Pulmonary artery endothelial cell (primary cell): ENCODE measurements at regions not wholly inside any gene's neighbourhood (a gene's known extent, or its start where the extent isn't known, plus 50 kb on each side); places are given as distances from the start of the nearest gene placed in this dataset.
"Not testable (repeated sequence)": the region's sequence is repeated elsewhere in the genome, so short reads cannot be mapped to it uniquely, and the experiment has no call there.

Experiments
- DNase-seq: peaks from one replicate; pipeline ENCODE4 v3.0.0-alpha.2; 2011; ENCODE audit warnings: low read depth, low spot score

DNA sequence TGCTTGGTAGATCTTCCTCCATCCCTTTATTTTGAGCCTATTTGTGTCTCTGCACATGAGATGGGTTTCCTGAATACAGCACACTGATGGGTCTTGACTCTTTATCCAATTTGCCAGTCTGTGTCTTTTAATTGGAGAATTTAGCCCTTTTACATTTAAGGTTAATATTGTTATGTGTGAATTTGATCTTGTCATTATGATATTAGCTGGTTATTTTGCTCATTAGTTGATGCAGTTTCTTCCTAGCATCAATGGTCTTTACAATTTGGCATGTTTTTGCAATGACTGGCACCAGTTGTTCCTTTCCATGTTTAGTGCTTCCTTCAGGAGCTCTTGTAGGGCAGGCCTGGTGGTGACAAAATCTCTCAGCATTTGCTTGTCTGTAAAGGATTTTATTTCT, 72.4 kb downstream of the HNRNPD start:
- not testable (repeated sequence) for DNase-seq

DNA sequence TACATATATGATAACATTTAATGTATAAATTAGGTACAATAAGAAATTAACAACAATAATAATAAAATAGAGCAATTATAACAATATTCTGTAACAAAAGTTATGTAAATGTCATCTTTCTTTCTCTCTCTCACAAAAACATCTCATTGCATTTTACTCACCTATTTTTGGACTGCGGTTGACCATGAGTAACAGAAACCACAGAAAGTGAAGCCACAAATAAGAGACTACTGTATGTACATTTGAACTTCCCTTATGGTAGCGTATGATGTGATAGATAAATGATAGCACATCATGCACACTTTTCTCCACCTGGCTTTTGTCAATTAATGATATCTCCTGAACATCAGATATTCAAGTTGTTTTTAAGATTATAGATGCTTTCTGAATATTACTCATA, 80.5 kb downstream of the HNRNPD start:
- DNase-seq = no peak

DNA sequence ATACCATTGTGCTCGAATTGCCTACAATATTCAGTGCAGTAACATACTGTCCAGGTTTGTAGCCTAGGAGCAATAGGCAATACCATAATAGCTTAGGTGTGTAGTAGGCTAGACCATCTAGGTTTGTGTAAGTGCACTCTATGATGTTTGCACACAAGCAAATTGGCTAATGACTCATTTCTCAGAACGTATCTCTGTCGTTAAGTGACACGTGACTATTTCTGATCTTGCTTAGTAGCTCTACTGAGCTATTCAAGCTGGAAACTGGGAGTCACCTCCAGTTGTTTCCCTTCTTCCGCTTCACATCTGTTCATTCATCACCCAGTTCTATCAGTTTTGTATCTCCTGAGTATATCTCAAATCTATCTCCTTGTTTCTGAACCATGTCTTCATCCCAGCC, 86.1 kb downstream of the HNRNPD start:
- DNase-seq = no peak

- DNase-seq = peak; percentile 98
These were observed 88.7 kb downstream of the HNRNPD start for GRCh38 chr4:82284858-82285805.

- no peak for DNase-seq
These were observed 89.3 kb downstream of the HNRNPD start for GRCh38 chr4:82284475-82284857.

DNA sequence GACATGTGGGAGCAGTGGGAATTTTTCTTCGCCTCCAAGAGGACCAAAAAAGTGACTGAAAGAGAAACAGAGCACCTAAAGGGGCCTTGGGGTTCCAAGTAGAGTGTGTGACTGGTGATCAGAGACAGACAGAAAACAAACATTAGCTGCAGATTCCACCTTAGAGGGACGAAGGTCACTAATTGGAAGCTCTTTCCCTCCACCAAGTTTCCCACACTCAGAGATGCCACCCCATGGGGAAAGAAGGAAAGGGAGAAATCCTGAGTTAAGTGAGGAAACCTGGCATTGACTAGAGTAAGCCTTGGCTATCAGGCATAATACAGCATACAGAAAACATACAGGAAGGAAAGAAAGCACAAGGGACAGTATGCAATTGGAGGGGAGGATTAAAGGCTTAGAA, 90.9 kb downstream of the HNRNPD start:
- no peak for DNase-seq

- not testable (repeated sequence) for DNase-seq
These were observed 94.2 kb downstream of the HNRNPD start for GRCh38 chr4:82279550-82279949.

GRCh38 chr4:82276332-82276640, 97.5 kb downstream of the HNRNPD start:
- DNase-seq = no peak

DNA sequence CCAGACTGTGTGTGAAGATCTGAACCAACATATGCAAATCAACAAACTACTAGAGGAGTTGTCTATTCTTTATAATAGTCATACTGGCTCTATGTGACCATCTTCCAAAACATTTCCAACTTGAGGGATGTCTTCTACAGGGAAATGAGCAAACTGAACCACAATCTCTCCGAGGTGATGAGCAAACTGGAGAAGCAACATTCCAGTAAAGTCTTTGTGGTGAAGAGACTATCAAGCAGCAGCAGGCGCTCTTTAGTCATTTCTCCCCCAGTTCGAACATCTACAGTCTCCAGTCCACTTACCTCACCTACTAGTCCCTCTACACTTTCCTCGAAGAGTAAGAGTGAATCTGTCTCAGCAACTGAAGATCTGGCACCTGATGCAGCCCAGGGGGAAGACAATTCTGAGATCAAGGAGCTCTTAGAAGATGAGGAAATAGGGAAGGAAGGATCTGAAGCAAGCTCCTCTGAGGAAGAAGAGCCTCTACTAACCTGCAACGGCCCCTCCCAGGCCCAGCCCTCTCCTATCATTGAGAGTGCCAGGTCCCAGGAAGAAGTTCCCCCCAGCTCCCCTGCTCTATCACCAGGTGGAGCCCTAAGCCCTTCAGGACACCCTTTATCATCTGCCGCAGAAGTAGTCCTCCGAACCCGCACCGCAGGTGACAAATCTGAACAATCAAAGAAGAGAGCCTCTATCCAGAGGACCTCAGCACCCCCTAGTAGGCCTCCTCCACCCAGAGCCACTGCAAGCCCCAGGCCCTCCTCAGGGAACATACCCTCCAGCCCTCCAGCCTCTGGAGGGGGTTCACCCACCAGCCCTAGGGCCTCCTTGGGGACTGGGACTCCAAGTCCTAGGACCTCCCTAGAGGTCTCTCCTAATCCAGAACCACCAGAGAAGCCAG, 98.1 kb downstream of the HNRNPD start:
- DNase-seq = no peak

- not testable (repeated sequence) for DNase-seq
These were observed 99.1 kb downstream of the HNRNPD start for GRCh38 chr4:82274700-82275099.

DNA sequence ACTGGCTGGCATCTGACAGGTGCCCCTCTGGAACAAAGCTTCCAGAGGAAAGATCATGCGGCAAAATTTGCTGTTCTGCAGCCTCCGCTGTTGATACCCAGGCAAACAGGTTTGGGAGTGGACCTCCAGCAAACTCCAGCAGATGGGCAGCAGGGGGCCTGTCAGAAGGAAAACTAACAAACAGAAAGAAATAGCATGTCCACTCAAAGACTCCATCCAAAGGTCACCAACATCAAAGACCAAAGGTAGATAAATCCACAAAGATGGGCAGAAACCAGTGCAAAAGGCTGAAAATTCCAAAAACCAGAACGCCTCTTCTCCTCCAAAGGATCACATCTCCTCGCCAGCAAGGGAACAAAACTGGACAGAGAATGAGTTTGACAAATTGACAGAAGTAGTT, 101.3 kb downstream of the HNRNPD start:
- DNase-seq = not testable (repeated sequence)

- not testable (repeated sequence) for DNase-seq
These were observed 101.8 kb downstream of the HNRNPD start for GRCh38 chr4:82271915-82272480.

DNA sequence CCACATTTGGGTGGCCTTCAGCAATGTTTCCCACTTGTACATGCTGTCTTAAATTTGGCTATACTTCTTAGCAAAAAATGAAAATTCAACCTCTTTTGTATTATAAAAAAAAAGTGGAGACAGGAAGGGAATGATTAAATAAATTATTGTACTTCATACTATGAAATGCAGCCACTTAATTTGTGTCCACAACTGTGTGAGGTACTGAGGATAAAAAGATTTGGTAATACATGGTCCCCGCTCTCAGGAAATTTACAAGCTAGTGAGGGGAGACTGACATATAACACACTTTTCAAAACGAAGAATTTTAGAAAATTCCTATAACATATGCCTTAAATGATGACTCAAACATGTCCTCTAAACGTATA, 105.0 kb downstream of the HNRNPD start:
- DNase-seq = no peak

DNA sequence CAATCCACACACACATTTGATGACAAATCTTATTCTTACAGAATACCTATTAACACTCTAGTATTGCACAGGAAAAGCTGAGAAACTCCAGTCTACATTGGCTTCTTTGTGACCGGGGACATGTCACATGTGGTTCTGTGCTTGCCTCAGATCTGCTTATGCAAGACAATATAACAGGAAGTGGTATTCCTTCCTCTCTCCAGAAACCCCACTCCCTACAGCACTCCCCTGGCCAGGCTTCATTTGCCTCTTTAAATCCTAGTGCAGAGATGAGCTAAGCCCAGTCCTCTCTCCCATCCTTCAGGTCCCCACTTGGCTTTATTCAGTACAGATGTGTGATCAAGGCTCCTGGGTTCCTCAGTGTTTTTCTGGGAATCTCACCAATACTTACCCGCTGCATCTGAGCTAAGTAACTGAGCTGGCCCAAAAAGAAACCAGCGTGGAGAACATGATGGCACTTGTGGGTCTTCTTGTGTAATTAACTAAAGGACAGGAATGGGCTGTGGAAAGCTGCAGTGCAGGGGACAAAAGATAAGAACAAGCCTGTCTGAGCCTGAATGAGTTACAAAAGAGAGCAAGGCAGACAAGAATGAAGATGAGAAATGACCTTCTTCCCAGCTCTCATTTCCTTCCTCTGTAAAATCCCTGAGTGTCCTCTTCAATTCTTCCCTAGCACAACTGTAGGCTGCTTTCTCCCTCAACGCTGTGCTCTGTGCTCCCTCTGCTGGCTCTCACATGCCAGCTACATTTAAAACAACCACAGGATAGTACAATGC, 105.6 kb downstream of the HNRNPD start:
- no peak for DNase-seq

- DNase-seq = no peak
These were observed 106.3 kb downstream of the HNRNPD start for GRCh38 chr4:82267506-82267905.

GRCh38 chr4:82266345-82266744, 107.4 kb downstream of the HNRNPD start:
- DNase-seq = no peak

DNA sequence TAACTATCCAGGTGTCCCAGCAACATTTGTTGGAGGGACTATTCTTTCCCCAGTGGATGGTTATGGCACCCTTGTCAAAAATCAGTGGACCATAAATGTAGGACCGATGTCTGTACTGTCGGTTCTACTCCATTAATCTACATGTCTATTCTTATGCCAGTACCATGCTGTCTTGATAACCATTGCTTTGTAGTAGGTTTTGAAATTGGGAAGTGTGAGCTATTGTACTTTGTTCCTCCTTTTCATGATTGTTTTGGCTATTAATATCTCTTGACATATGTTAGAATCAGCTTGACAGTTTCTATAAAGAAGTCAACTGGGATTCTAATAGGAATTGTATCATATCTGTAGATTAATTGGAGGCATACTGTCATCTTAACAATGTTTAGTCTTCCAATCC, 112.7 kb downstream of the HNRNPD start:
- no peak for DNase-seq

DNA sequence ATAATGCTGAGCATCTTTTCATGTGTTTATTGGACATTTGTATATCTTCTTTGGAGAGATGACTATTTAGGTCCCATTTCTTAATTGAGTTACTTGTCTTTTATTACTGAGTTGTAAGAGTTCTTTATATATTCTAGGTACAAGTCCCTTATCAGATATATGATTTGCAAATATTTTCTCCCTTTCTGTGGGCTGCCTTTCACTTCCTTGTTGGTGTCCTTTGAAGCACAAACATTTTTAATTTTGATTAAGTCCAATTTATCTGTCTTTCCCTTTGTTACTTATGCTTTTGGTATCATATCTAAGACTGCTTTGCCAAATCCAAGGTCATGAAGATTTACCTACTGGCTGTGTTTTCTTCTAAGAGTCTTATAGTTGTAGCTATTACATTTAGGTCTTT, 113.2 kb downstream of the HNRNPD start:
- no peak for DNase-seq

DNA sequence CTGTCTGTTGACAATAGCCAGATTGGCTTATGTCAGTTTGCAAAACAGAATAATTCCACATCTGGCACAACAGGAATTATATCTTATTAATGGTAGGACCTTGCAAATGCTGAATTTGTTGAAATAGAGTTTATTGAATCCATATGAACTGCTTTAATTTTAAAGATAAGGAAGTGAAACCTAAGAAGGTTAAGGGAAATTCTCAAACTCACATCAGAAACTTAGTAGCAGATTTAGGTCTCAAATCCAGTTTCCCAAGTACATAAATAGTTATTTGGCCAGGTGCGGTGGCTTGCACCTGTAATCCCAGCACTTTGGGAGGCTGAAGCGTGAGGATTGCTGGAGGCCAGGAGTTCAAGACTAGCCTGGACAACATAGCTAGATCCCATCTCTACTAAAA, 117.1 kb downstream of the HNRNPD start:
- DNase-seq = no peak

GRCh38 chr4:82255657-82256056, 118.1 kb downstream of the HNRNPD start:
- DNase-seq = no peak

DNA sequence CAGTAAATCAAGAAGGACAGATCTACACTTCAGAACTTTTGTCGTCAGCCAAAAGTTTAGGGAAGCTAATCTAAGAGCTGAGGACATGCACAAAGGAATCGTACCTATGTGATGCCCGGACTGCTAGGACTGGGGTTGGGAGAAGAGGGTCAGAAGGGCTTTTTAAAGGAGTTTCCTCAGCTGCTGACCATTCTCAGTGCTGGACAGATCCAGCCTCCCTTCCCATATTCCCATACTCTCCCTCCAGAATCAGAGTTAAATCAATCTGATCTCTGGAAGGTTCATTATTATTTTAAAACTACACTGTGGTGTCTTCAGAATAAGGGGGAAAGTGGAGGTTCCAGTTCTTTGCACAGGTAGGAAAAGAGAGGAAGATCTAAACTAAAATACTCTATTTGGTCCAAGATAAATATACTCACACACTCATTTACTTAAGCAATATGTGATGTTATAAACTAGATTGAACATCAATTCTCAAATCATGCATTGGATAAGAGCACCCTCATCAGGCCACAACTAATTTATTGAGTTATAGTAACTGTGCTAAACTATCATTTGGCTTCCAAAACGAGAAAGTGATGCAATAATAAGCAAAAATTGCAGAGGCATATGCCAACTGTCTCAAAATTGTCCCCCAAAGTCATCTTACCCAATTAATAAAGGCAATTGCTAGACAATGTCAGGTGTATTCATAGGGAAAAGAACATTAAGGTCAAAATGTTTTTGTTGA, 124.7 kb downstream of the HNRNPD start:
- no peak for DNase-seq
